NCI-H1092 (cell line): ENCODE measurements at regions not wholly inside any gene's neighbourhood (a gene's known extent, or its start where the extent isn't known, plus 50 kb on each side); places are given as distances from the start of the nearest gene placed in this dataset.

Source experiments
- DNase-seq: peaks from one replicate; lab custom pipeline; 2025; lab: John Stamatoyannopoulos, UW

- DNase-seq, result no peak
These were observed 119.7 kb upstream of the PRDM1 start for GRCh38 chr6:105966481-105966880.

GRCh38 chr6:105964979-105965760 is 121.0 kb upstream of the PRDM1 start:
- no peak for DNase-seq

GRCh38 chr6:105954148-105954547 is 132.0 kb upstream of the PRDM1 start:
- no peak for DNase-seq

- DNase-seq, result no peak
These were observed 133.1 kb upstream of the PRDM1 start for GRCh38 chr6:105952772-105953690.

GRCh38 chr6:105952326-105952725 is 133.8 kb upstream of the PRDM1 start:
- DNase-seq, result no peak

GRCh38 chr6:105951322-105951721 is 134.8 kb upstream of the PRDM1 start:
- DNase-seq, result no peak

GRCh38 chr6:105949869-105950268 is 136.3 kb upstream of the PRDM1 start:
- DNase-seq, result no peak

- no peak for DNase-seq
These were observed 142.6 kb upstream of the PRDM1 start for GRCh38 chr6:105943514-105943913.

- DNase-seq, result no peak
These were observed 144.3 kb upstream of the PRDM1 start for GRCh38 chr6:105941621-105942412.

- no peak for DNase-seq
These were observed 145.1 kb upstream of the PRDM1 start for GRCh38 chr6:105940990-105941389.

GRCh38 chr6:105936972-105937371 is 149.2 kb upstream of the PRDM1 start:
- no peak for DNase-seq

- DNase-seq, result no peak
These were observed 150.7 kb upstream of the PRDM1 start for GRCh38 chr6:105935416-105935815.

- no peak for DNase-seq
These were observed 151.4 kb upstream of the PRDM1 start for GRCh38 chr6:105934708-105935107.

- no peak for DNase-seq
These were observed 153.7 kb upstream of the PRDM1 start for GRCh38 chr6:105932440-105932839.

- no peak for DNase-seq
These were observed 156.5 kb upstream of the PRDM1 start for GRCh38 chr6:105929626-105930025.

- DNase-seq, result no peak
These were observed 159.8 kb upstream of the PRDM1 start for GRCh38 chr6:105926318-105926717.

- DNase-seq, result no peak
These were observed 160.4 kb upstream of the PRDM1 start for GRCh38 chr6:105925706-105926105.

GRCh38 chr6:105921781-105922180 is 164.4 kb upstream of the PRDM1 start:
- no peak for DNase-seq

GRCh38 chr6:105920071-105920470 is 166.1 kb upstream of the PRDM1 start:
- no peak for DNase-seq

- no peak for DNase-seq
These were observed 169.0 kb upstream of the PRDM1 start for GRCh38 chr6:105917038-105917695.

- no peak for DNase-seq
These were observed 175.0 kb upstream of the PRDM1 start for GRCh38 chr6:105911106-105911629.

- no peak for DNase-seq
These were observed 177.0 kb upstream of the PRDM1 start for GRCh38 chr6:105909106-105909505.
